CD4-positive, CD25-positive, alpha-beta regulatory T cell (primary cell): ENCODE measurements at regions not wholly inside any gene's neighbourhood (a gene's known extent, or its start where the extent isn't known, plus 50 kb on each side); places are given as distances from the start of the nearest gene placed in this dataset.

ENCODE experiments used
- ATAC-seq, 2 donors: fragments of 150-1000 bp; cut with Tn5 transposase; one replicate each; pipeline ENCODE4 v1.10.0; 2021; ENCODE audit warnings: low read depth in 2 of 2, moderate number of reproducible peaks in 2 of 2, moderate library complexity in 1 of 2
- DNase-seq, 3 donors: peaks; one replicate each; pipeline versions ENCODE4 v3.0.0 to v3.0.0-alpha.2; 2012 to 2022; ENCODE audit warnings: mixed read lengths in 1 of 3
- H3K27ac ChIP-seq: one replicate; pipeline ENCODE4 v1.7.0; 2013; ENCODE audit warnings: mild to moderate bottlenecking, low read length; ENCODE audit not compliant: insufficient read depth, poor library complexity, severe bottlenecking
- H3K27me3 ChIP-seq: one replicate; pipeline ENCODE4 v1.7.0; 2013; ENCODE audit warnings: low read length; ENCODE audit not compliant: control insufficient read depth, insufficient read depth
- H3K36me3 ChIP-seq: one replicate; pipeline ENCODE4 v1.7.0; 2013; ENCODE audit warnings: mild to moderate bottlenecking, low read length, moderate library complexity; ENCODE audit not compliant: control insufficient read depth, insufficient read depth
- H3K4me1 ChIP-seq: 2 replicates; pipeline ENCODE4 v1.7.0; 2013; ENCODE audit warnings: mild to moderate bottlenecking, low read length; ENCODE audit not compliant: insufficient read depth, control insufficient read depth, poor library complexity, severe bottlenecking
- H3K4me3 ChIP-seq: one replicate; pipeline ENCODE4 v1.7.0; 2013; ENCODE audit warnings: low read depth, mild to moderate bottlenecking, low read length, moderate library complexity
- H3K9me3 ChIP-seq, 2 experiments: 1 replicate in 1 of 2; 2 replicates in 1 of 2; pipeline ENCODE4 v1.7.0; 2013; ENCODE audit warnings: low read length in 2 of 2, mild to moderate bottlenecking in 1 of 2, moderate library complexity in 1 of 2; ENCODE audit not compliant: control insufficient read depth in 2 of 2
- H3K27ac Mint-ChIP-seq, 3 donors: one replicate each; pipeline ENCODE4 v1.8.0; 2020 to 2022; ENCODE audit warnings: mild to moderate bottlenecking in 3 of 3, mixed read lengths in 3 of 3, moderate library complexity in 2 of 3
- H3K27me3 Mint-ChIP-seq: one replicate; pipeline ENCODE4 v1.8.0; 2022; ENCODE audit warnings: mild to moderate bottlenecking, mixed read lengths
- H3K36me3 Mint-ChIP-seq: one replicate; pipeline ENCODE4 v1.8.0; 2020; ENCODE audit warnings: mixed read lengths
- H3K4me1 Mint-ChIP-seq, 4 donors: one replicate each; pipeline ENCODE4 v1.8.0; 2020 to 2022; ENCODE audit warnings: mixed read lengths in 4 of 4, mild to moderate bottlenecking in 1 of 4
- H3K4me3 Mint-ChIP-seq, 4 donors: one replicate each; pipeline ENCODE4 v1.8.0; 2020 to 2022; ENCODE audit warnings: mild to moderate bottlenecking in 4 of 4, mixed read lengths in 4 of 4, moderate library complexity in 3 of 4
- H3K9me3 Mint-ChIP-seq, 7 donors: one replicate each; pipeline ENCODE4 v1.8.0; 2020 to 2022; ENCODE audit warnings: mixed read lengths in 7 of 7, mild to moderate bottlenecking in 3 of 7, moderate library complexity in 2 of 7

DNA sequence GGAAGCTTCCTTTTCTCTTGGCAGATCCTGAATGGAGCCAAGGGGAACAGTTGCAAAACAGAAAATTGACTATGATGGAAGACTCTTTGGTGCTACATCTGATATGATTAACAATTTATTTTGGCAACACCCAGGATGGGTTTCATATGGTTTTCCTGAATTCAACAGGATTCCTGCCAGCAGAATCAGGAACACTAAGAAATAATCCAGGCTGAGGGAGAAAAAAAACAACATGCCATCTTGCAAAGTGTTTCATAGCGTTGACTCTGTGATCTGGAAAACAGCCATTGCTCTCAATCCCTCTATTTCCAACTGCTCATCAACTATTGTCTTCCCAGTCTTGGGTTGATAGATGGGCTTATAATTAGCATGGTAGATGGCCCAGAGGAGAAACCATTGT lies 303.8 kb upstream of the KLF3 start:
- no peak for DNase-seq
- Mint-ChIP-seq H3K27me3 (no peaks in the 10 kb centered on the region), H3K27ac (no peak overlapping the region), H3K9me3 (peaks cover 0 to 2% (median 0%) of the 10 kb centered on the region in 7 donors), H3K4me1 (peaks cover 5 to 16% (median 9%) of the 10 kb centered on the region in 4 donors), H3K36me3 (no peaks in the 10 kb centered on the region), H3K4me3 (no peak overlapping the region)
- Histone ChIP-seq H3K27me3 (no peaks in the 10 kb centered on the region), H3K9me3 (no peaks in the 10 kb centered on the region), H3K27ac (no peak overlapping the region), H3K4me1 (no peaks in the 10 kb centered on the region), H3K4me3 (no peak overlapping the region), H3K36me3 (no peaks in the 10 kb centered on the region)
- no peak for ATAC-seq

- peaks cover 0 to 2% (median 0%) of the 10 kb centered on the region in 7 donors for H3K9me3 Mint-ChIP-seq
- ATAC-seq (no peak), DNase-seq (no peak)
- peaks cover 0 to 25% (median 3%) of the 10 kb centered on the region in 4 donors for H3K4me1 Mint-ChIP-seq
- H3K27me3 ChIP-seq = no peaks in the 10 kb centered on the region
- H3K9me3 ChIP-seq = no peaks in the 10 kb centered on the region
- no peaks in the 10 kb centered on the region for H3K36me3 Mint-ChIP-seq
- H3K36me3 ChIP-seq = no peaks in the 10 kb centered on the region
- H3K27me3 Mint-ChIP-seq = peaks cover 11% of the 10 kb centered on the region
- no peak overlapping the region for H3K4me3 ChIP-seq
- no peak overlapping the region for H3K4me3 Mint-ChIP-seq
- H3K27ac Mint-ChIP-seq = peak overlapping the region in 2 of 3 donors; percentile 24 to 60
- H3K4me1 ChIP-seq = no peaks in the 10 kb centered on the region
- no peak overlapping the region for H3K27ac ChIP-seq
Measured at GRCh38 chr4:38364383-38364963, 299.5 kb upstream of the KLF3 start.

GRCh38 chr4:38365261-38365660 lies 298.7 kb upstream of the KLF3 start:
- no peaks in the 10 kb centered on the region for H3K36me3 Mint-ChIP-seq
- Histone ChIP-seq H3K27ac (no peak overlapping the region), H3K27me3 (no peaks in the 10 kb centered on the region), H3K9me3 (no peaks in the 10 kb centered on the region), H3K36me3 (no peaks in the 10 kb centered on the region), H3K4me1 (no peaks in the 10 kb centered on the region), H3K4me3 (no peak overlapping the region)
- ATAC-seq (no peak), DNase-seq (no peak)
- H3K9me3 Mint-ChIP-seq = peaks cover 0 to 2% (median 0%) of the 10 kb centered on the region in 7 donors
- no peak overlapping the region for H3K4me3 Mint-ChIP-seq
- H3K4me1 Mint-ChIP-seq = peaks cover 0 to 20% (median 0%) of the 10 kb centered on the region in 4 donors
- peaks cover 12% of the 10 kb centered on the region for H3K27me3 Mint-ChIP-seq
- H3K27ac Mint-ChIP-seq = no peak overlapping the region

DNA sequence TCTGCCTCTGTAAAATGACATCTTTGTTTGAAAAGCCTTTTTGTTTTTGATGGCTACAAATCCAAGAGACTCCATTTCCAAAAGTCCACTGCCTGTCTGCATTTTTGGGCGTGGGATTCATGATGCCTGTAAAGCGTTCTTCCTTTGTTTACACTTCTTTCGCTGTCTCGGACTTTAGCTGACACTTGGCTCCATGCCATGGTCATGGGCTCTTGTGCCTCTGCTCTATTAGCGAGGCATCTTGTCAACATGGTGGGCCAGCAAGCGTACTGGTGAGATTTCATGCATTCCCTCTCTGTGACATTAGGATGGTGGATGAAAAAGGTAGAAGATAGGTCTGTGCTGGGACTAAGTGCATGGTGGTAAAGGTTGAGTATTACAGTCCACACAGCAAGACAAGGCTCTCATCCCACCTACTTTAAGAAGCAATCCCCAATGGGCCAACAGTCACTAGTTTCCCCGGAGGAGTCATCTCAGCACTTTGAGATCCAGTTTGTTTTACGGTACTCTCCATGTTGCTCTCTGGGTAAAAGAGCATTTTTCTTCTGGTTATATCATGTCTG lies 298.2 kb upstream of the KLF3 start:
- Histone ChIP-seq H3K27me3 (no peaks in the 10 kb centered on the region), H3K4me3 (no peak overlapping the region), H3K36me3 (no peaks in the 10 kb centered on the region), H3K4me1 (no peaks in the 10 kb centered on the region), H3K9me3 (no peaks in the 10 kb centered on the region), H3K27ac (no peak overlapping the region)
- H3K36me3 Mint-ChIP-seq = no peaks in the 10 kb centered on the region
- DNase-seq (no peak), ATAC-seq (no peak)
- no peak overlapping the region for H3K4me3 Mint-ChIP-seq
- H3K27ac Mint-ChIP-seq = peak overlapping the region; percentile 3 to 55 (median 39)
- peaks cover 0 to 20% (median 0%) of the 10 kb centered on the region in 4 donors for H3K4me1 Mint-ChIP-seq
- H3K27me3 Mint-ChIP-seq = peaks cover 12% of the 10 kb centered on the region
- peaks cover 0 to 2% (median 0%) of the 10 kb centered on the region in 7 donors for H3K9me3 Mint-ChIP-seq

GRCh38 chr4:38366456-38366855 lies 297.5 kb upstream of the KLF3 start:
- Histone ChIP-seq H3K27ac (no peak overlapping the region), H3K4me3 (no peak overlapping the region), H3K36me3 (no peaks in the 10 kb centered on the region), H3K27me3 (no peaks in the 10 kb centered on the region), H3K9me3 (no peaks in the 10 kb centered on the region), H3K4me1 (no peaks in the 10 kb centered on the region)
- ATAC-seq (no peak), DNase-seq (no peak)
- no peak overlapping the region for H3K4me3 Mint-ChIP-seq
- peaks cover 0 to 20% (median 0%) of the 10 kb centered on the region in 4 donors for H3K4me1 Mint-ChIP-seq
- H3K27ac Mint-ChIP-seq = peak overlapping the region in 2 of 3 donors; percentile 8 to 39
- H3K27me3 Mint-ChIP-seq = peaks cover 12% of the 10 kb centered on the region
- H3K36me3 Mint-ChIP-seq = no peaks in the 10 kb centered on the region
- H3K9me3 Mint-ChIP-seq = peaks cover 0 to 2% (median 0%) of the 10 kb centered on the region in 7 donors

DNA sequence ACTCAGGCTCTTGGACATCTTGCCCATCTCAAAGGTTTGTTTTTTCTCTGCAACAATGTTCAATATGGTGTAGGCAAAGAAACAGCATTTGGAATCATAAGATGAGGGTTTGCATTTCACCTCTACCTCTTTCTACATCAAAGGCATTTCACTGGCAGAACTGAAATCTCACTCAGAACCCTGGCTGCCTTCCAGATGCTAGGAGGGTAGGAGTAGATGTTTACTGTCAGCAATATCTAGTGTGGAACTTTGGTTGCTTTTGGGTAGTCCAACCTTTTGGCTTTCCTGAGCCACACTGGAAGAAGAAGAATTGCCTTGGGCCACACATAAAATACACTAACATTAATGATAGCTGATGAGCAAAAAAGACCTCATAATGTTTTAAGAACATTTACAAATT lies 297.0 kb upstream of the KLF3 start:
- Mint-ChIP-seq H3K9me3 (peaks cover 0 to 2% (median 0%) of the 10 kb centered on the region in 7 donors), H3K27me3 (peaks cover 12% of the 10 kb centered on the region), H3K4me3 (no peak overlapping the region), H3K4me1 (peaks cover 0 to 20% (median 0%) of the 10 kb centered on the region in 4 donors), H3K36me3 (no peaks in the 10 kb centered on the region), H3K27ac (no peak overlapping the region)
- no peak overlapping the region for H3K4me3 ChIP-seq
- no peak overlapping the region for H3K27ac ChIP-seq
- no peaks in the 10 kb centered on the region for H3K9me3 ChIP-seq
- no peaks in the 10 kb centered on the region for H3K36me3 ChIP-seq
- no peaks in the 10 kb centered on the region for H3K27me3 ChIP-seq
- H3K4me1 ChIP-seq = no peaks in the 10 kb centered on the region
- DNase-seq (no peak), ATAC-seq (no peak)

DNA sequence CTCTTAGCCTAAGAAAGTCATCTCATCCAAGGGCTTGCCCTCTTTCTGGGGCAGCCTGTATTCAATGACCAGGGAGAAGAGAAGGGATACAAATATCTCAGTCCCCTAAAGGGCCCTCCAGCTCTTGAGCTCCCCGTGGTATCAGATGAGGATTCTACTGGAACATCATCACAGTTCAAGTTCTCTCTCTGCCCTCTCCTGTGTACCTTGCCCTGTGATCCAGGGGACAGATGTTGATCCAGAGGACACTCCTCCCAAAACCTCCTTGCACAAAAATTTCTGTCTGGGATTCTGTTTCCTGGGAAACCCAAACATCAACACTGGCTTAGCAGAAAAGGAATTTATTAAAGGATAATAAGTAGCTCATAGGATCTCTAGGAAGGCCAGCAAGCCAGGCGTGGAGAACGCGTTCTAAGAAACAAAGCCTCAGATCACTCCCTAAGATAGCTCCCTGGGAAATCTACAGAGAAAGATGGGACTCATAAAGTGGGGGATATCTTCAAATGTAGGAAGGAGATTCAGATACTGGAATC lies 296.3 kb upstream of the KLF3 start:
- ATAC-seq (no peak), DNase-seq (no peak)
- Histone ChIP-seq H3K36me3 (no peaks in the 10 kb centered on the region), H3K27me3 (no peaks in the 10 kb centered on the region), H3K27ac (no peak overlapping the region), H3K4me1 (no peaks in the 10 kb centered on the region), H3K4me3 (no peak overlapping the region), H3K9me3 (no peaks in the 10 kb centered on the region)
- peaks cover 0 to 22% (median 0%) of the 10 kb centered on the region in 4 donors for H3K4me1 Mint-ChIP-seq
- no peaks in the 10 kb centered on the region for H3K36me3 Mint-ChIP-seq
- H3K9me3 Mint-ChIP-seq = peaks cover 0 to 4% (median 0%) of the 10 kb centered on the region in 7 donors
- H3K4me3 Mint-ChIP-seq = no peak overlapping the region
- peaks cover 12% of the 10 kb centered on the region for H3K27me3 Mint-ChIP-seq
- H3K27ac Mint-ChIP-seq = no peak overlapping the region

GRCh38 chr4:38368613-38369012 lies 295.4 kb upstream of the KLF3 start:
- H3K9me3 Mint-ChIP-seq = peaks cover 0 to 4% (median 0%) of the 10 kb centered on the region in 7 donors
- no peaks in the 10 kb centered on the region for H3K36me3 ChIP-seq
- DNase-seq (no peak), ATAC-seq (no peak)
- H3K27me3 ChIP-seq = no peaks in the 10 kb centered on the region
- peak overlapping the region; percentile 15 to 24 (median 16) for H3K27ac Mint-ChIP-seq
- H3K9me3 ChIP-seq = no peaks in the 10 kb centered on the region
- no peak overlapping the region for H3K4me3 Mint-ChIP-seq
- H3K27ac ChIP-seq = no peak overlapping the region
- H3K4me1 Mint-ChIP-seq = peaks cover 0 to 28% (median 0%) of the 10 kb centered on the region in 4 donors
- H3K27me3 Mint-ChIP-seq = peaks cover 12% of the 10 kb centered on the region
- H3K4me3 ChIP-seq = no peak overlapping the region
- no peaks in the 10 kb centered on the region for H3K36me3 Mint-ChIP-seq
- H3K4me1 ChIP-seq = no peaks in the 10 kb centered on the region
